GM12872 (cell line): ENCODE measurements at regions not wholly inside any gene's neighbourhood (a gene's known extent, or its start where the extent isn't known, plus 50 kb on each side); places are given as distances from the start of the nearest gene placed in this dataset.

Source experiments
- TF ChIP-seq, protein P1 (sequence below): IDR thresholded peaks from 3 replicates; pipeline ENCODE4 v1.5.1; 2011; ENCODE audit warnings: low read depth, mild to moderate bottlenecking, low read length, moderate library complexity; ENCODE audit not compliant: insufficient read depth

DNA sequence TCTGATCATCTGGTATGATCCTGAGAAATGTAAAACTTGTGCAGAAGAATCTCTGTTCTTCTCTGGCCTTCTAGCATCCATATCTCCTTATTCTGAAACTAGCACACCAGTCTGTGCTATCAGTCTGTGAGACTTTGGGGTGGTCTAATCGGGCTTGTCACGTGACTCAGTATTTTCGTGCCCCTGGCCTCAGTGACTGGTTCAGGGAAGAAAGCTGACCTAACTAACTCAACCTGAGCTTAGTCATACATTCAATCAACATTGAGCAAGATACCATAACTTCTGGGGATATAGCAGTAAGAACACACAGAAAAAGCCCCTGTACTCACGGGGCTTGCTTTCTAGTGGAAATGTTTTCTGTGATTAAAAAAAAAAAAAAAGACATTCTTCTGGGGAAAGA is 109.3 kb downstream of the DKK1 start:
- TF ChIP-seq, protein P1, sequence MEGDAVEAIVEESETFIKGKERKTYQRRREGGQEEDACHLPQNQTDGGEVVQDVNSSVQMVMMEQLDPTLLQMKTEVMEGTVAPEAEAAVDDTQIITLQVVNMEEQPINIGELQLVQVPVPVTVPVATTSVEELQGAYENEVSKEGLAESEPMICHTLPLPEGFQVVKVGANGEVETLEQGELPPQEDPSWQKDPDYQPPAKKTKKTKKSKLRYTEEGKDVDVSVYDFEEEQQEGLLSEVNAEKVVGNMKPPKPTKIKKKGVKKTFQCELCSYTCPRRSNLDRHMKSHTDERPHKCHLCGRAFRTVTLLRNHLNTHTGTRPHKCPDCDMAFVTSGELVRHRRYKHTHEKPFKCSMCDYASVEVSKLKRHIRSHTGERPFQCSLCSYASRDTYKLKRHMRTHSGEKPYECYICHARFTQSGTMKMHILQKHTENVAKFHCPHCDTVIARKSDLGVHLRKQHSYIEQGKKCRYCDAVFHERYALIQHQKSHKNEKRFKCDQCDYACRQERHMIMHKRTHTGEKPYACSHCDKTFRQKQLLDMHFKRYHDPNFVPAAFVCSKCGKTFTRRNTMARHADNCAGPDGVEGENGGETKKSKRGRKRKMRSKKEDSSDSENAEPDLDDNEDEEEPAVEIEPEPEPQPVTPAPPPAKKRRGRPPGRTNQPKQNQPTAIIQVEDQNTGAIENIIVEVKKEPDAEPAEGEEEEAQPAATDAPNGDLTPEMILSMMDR: no peak

DNA sequence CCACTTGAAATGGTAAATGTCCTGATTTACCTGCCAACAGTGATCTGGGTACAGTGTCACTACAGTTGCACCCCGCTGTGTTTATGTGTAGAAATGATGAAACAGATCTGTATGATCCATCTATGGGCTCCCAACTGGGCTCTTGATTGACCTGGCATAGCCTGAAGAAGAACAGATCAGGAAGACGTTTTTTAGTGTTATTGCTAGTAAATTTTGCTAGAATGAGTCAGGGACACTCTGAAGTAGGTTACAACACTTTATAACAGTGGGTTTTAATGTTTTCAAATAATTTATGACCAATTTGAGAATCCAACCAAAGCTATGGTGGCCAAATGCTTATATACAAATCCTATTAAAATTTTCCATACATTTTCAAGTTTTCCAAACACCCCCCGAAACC is 110.3 kb downstream of the DKK1 start:
- TF ChIP-seq, protein P1: no peak

DNA sequence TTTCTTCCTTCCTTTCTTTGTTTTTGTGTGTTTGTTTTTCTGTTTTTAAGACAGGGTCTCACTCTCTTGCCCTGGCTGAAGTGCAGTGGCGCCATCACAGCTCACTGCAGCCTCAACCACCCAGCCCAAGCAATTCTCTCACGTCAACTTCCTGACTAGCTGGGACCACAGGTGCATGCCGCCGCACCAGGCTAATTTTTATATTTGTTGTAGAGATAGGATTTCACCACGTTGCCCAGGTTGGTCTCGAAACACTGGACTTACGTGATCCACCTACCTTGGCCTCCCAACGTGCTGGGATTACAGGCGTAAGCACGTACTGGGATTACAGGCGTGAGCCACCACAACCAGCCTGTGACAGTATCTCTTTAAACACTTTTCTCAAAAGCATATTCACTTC is 120.7 kb downstream of the DKK1 start:
- TF ChIP-seq, protein P1: no peak

- TF ChIP-seq, protein P1: no peak
Observed at GRCh38 chr10:52436664-52437063, 122.6 kb downstream of the DKK1 start.

GRCh38 chr10:52437205-52437646 is 123.1 kb downstream of the DKK1 start:
- TF ChIP-seq, protein P1: no peak

DNA sequence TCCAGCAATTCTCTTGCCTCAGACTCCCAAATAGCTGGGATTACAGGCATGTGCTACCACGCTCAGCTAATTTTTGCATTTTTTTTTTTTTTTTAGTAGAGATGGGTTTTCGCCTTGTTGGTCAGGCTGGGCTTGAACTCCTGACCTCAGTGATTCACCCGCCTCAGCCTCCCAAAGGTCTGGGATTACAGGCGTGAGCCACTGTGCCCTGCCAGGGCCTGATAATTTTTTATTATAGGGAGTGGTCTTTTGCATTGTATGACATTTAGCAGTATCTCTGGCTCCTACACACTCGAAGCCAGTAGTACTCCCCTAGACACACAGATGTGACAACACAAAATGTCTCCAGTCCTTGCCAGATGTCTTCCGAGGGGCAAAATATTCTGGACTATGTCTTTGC is 124.0 kb downstream of the DKK1 start:
- TF ChIP-seq, protein P1: no peak

- TF ChIP-seq, protein P1: no peak
Observed at GRCh38 chr10:52440612-52441285, 126.7 kb downstream of the DKK1 start.
